ENCODE measurements at regions not wholly inside any gene's neighbourhood (a gene's known extent, or its start where the extent isn't known, plus 50 kb on each side); places are given as distances from the start of the nearest gene placed in this dataset.
"Not testable (repeated sequence)": the region's sequence is repeated elsewhere in the genome, so short reads cannot be mapped to it uniquely, and the experiment has no call there.

- DNase-seq (ENCODE audit: low spot score): no peak
These were observed 716.4 kb downstream of the NR2F1-AS1 start for GRCh38 chr5:92864591-92864990.

DNA sequence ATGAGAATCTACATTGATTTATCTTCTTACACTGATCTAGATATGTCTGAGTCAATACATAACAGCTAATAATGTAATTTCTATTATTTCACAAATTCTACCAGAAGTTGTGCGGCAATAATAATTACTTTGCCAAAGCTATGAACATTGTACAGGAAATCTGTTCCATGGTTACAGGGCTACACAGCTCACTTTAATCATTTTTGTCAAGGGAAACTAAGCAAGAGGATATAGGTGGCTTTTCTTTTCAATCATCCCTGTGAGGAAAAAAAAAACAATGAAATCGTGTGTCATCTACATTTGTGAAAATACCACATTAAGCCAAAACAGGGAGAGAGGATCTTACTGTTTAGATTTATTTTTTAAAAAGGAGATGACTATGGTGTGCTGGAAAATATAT is 717.4 kb downstream of the NR2F1-AS1 start:
- DNase-seq (ENCODE audit: low spot score): no peak

DNA sequence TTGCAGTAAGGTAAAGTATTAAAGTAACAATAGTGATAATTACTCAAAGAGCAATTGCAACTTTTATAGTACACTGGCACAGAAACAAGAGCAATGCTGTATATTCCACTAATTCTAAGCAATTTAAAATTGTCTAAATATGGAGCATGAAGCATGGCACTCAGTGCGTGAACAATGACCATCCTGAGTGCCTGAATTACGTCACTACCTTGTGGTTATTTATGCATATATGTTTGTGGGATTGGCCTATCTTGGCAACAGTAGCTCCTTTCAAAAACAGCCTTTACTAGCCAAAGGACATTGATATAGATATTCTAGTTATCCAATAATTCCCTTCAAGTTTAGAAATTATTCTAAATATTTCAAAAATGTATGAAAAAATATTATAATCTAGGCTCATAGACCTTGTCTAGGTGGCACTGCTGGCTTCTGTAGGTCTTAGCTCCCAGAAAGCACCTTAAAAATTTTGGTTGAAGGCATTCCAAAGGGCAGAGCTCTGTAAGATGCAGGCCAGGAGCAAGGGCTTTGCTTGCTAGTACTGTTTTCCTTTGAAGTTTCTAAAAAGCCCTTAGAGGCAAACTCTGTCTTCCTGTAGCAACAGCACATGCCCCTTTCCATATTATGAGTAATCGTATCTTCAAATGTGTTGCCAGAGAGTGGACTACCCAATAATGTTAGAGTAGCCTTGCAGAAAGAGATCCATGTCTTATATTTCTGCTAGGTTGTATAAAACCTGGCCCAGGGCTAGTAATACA is 719.3 kb downstream of the NR2F1-AS1 start:
- no peak for DNase-seq (ENCODE audit: low spot score)

GRCh38 chr5:92860061-92860460 is 721.0 kb downstream of the NR2F1-AS1 start:
- DNase-seq (ENCODE audit: low spot score): no peak

DNA sequence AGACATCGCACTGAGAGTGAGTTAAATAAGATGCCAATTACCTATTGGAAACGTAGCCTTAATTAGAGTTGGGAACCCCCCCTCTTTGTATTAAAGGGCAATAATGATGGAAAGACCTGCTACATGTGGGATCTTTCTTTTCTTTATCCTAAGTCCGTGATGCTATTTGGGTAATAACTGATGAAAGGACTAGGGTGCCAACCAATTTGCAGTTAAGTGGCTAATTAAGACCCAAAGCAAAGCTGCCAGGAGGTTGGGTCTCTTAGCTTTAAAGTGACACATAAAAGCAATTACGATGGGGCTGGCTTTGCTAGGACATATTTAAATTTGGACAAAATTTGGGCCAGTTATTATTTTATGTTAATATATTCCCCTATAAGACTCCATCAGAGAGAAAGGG is 728.8 kb downstream of the NR2F1-AS1 start:
- no peak for DNase-seq (ENCODE audit: low spot score)

DNA sequence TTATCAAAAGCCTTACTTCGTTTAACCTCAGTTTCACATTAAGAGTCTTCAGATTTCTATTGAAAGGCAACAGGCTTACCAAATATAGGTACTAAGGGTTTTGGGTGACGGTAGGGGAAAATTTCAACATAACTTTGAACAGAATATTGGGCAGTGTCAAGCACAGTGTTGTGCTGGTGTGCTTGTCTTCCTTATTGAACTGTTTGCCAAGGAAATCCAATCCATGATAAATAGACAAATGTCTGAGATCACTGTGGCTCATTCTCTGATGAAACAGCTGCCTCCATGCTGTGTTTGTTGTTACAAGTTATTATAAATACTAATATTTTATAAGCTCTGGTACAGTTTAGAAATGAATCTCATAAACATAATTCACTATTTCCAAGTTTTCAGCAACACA is 730.1 kb downstream of the NR2F1-AS1 start:
- DNase-seq (ENCODE audit: low spot score): no peak

DNA sequence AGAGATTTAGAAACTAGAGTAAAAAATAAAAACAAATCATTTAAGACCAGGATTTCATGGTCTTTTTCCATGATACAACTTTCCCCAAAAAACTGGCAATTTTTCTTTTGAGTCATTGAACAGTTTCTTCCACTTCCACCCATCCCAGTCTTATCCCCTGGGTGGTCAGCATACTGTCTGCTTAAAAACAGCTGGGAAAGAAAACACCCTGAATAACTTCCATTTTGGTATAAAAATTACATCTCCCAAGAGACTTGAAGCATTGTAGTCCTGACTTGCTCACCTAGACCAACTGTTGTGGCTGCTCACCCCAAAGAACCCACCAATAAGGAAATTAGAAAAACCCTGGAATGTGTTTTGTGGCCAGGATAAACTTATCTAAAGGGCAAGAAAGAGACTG is 731.3 kb downstream of the NR2F1-AS1 start:
- DNase-seq (ENCODE audit: low spot score): no peak

- no peak for DNase-seq (ENCODE audit: low spot score)
These were observed 739.3 kb downstream of the NR2F1-AS1 start for GRCh38 chr5:92841604-92842155.

- DNase-seq (ENCODE audit: low spot score): no peak
These were observed 742.8 kb downstream of the NR2F1-AS1 start for GRCh38 chr5:92838253-92838652.

GRCh38 chr5:92836855-92837755 is 743.9 kb downstream of the NR2F1-AS1 start:
- no peak for DNase-seq (ENCODE audit: low spot score)

- DNase-seq (ENCODE audit: low spot score): no peak
These were observed 745.3 kb downstream of the NR2F1-AS1 start for GRCh38 chr5:92835712-92836111.

DNA sequence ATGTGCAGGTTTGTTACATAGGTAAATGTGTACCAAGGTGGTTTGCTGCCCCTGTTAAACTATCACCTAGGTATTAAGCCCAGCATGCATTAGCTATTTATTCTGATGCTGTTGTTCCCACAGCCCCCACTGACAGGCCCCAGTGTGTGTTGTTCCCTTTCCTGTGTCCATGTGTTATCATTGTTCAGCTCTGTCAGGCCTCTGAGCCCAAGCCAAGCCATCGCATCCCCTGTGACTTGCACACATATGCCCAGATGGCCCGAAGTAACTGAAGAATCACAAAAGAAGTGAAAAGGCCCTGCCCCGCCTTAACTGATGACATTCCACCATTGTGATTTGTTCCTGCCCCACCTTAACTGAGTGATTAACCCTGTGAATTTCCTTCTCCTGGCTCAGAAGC is 757.5 kb downstream of the NR2F1-AS1 start:
- DNase-seq (ENCODE audit: low spot score): not testable (repeated sequence)

- DNase-seq (ENCODE audit: low spot score): no peak
These were observed 758.8 kb downstream of the NR2F1-AS1 start for GRCh38 chr5:92822183-92822582.

DNA sequence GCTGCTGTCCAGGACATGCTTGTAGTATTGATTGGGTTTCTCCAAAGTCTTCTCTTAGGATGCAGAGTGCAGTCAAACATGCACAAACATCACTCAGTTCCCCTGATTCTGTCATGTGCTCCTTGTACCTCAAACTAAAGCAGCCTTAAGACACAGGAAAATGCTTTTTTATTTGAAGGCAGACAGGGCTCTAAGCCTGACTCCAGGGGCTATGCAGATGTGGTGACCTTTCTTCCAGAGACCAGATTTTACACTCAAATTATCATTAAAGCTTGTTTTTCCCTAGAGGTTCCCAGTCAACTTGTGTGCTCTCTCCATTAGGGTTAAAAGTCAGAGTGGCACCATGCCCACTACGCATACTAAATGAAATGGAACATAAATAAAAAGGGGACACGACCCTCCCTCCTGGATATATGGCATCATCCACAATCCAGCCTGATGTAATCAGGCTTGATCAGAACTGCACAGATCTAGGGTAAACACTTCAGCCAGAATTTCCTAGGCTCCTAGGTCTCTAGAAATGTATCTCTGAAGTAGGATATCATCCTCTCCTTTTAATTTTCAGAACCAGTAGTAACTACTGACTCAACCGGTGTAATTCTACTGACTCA is 771.1 kb downstream of the NR2F1-AS1 start:
- no peak for DNase-seq (ENCODE audit: low spot score)

DNA sequence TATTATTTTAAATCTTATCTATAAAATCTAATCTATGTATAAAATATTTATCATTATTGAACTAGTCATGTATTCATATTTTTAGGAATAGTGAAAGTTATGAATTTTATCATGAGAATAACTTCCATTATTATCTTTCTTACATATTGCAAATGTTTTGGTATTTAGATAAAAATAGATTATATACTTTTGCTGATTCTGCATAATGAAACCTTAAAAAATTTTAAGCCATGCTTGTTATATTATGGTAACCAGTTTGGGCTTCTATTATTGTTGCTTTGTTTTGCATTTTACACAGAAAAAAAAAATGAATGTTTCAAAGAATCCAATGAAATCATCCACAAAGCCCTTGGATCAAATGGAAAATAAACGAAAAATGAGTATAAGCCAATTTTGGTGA is 772.5 kb downstream of the NR2F1-AS1 start:
- DNase-seq (ENCODE audit: low spot score): no peak

DNA sequence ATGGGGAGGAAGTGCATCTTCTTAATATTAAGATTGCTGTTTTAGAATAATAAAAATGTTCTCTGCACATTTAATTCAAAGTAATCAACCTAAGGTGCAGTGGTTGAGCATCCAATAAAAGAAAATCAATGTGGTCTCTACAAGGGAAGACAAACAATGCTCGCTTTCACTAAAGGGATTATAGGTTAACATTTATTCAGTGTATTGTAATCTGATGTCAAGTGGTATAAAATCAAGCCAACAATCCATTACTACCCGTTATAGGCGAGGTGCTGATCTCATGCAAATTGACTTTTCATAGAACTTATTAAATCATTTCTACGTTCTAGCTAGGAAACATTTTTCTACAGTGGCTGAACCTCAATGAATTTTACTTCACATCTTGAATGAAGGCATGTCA is 773.9 kb downstream of the NR2F1-AS1 start:
- DNase-seq (ENCODE audit: low spot score): no peak

GRCh38 chr5:92805446-92805845 is 775.6 kb downstream of the NR2F1-AS1 start:
- no peak for DNase-seq (ENCODE audit: low spot score)

GRCh38 chr5:92801911-92802310 is 779.1 kb downstream of the NR2F1-AS1 start:
- DNase-seq (ENCODE audit: low spot score): no peak

DNA sequence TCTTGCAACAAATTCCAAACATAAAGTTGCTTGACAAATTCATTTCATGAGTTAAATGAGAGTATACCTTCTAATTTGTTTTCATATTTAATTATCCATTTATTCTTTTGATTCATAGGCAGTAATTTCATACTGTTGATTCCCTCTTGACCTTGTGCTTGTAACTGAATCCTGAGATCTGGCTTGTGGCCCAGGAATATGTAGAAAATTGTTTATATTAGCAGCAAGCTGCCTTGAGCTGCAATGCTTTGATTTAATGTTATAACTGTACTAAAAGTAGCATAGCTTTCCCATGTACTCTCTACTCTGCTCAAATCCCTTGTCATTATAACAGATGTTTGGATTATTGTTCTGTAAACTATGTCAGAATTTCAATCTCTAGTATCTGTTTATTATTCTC is 780.7 kb downstream of the NR2F1-AS1 start:
- DNase-seq (ENCODE audit: low spot score): no peak

DNA sequence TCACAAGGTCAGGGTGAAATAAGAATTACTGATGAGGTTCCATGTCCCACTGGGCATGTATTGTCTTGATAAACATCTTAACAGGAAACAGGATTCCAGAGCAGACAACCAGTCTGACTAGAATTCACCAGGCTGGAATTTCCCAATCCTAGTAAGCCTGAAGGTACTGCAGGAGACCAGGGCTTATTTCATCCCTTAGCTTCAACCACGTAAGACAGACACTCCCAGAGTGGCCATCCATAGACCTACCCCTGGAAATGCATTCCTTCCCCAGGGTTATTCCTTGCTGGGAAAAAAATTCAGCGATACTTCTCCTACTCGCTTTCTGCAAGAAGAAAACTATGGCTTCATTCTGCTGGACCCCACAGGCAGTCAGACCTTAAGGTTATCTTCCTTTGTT is 785.4 kb downstream of the NR2F1-AS1 start:
- DNase-seq (ENCODE audit: low spot score): no peak

DNA sequence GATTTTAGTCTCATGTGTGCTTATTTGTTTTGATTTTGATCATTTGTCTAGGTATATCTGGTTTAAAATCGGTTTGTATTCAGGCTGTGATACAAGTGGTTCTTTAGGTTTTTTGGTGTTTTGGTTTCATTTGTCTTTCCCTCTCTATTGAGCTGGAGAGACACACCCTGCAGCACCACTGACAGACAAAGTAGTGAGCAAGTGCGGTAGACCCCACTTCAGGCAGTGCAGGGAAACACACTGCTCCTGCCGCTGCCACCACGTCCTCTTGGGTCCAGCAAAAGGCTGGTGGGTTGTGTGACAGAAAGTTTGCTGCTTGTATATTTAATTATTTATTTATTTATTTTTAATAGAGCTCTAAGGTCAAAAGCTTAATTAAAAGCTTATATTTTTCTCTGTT is 801.0 kb downstream of the NR2F1-AS1 start:
- DNase-seq (ENCODE audit: low spot score): no peak

DNA sequence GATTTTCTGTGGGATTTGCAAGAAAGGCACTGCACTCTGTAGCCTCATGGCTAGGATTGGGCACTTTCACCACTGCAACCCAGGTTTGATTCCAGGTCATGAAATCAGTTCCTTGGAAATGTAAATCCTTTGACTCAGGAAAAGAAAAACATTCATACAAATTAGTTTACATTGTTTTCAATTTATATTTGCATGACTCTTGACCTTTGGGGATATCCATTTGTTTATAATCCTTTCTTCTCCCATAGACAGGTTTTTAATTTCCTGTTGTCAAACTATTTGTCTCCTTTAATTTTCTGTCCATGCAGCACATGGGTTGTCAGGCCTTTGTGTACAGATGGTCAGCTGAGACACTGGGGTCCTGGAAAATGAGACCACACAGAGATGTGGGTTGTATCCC is 801.5 kb downstream of the NR2F1-AS1 start:
- DNase-seq (ENCODE audit: low spot score): no peak

GRCh38 chr5:92778261-92778660 is 802.8 kb downstream of the NR2F1-AS1 start:
- no peak for DNase-seq (ENCODE audit: low spot score)

Data from CD4-positive, alpha-beta T cell treated with Interleukin-15 for 4 hours (primary cell).